ENCODE measurements at regions not wholly inside any gene's neighbourhood (a gene's known extent, or its start where the extent isn't known, plus 50 kb on each side); places are given as distances from the start of the nearest gene placed in this dataset.

DNA sequence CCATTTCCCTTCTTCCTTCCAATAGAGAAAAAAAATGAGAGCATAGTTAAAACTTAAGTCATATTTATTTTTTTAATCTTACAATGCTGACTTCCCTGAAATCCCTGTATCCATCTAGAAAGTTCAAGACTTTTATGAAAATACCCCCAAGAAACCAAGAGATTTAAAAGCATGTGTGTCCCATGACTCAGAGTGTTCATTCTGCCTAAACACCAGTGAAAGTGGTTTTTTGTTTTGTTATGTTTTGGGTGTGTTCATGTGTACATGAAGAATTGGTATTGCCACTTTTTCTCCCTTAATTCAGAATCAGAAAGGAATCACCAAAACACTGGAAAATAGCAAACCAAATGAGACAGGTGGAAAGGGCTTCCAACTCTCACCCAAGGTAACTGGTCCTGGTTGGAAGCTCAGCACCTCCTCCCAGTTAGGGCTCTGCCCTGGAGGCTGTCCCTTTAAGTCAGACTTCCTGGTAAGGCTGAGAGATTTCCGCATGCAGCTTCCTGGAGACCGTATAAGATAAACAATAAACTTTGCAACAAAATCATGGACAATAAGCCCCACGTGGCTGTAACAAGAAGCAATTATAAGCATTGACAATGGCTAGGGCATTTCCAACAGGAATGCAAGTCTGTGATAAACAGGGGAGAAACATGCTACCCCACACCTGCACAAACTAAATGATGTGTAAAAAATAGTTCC, 121.9 kb upstream of the ARHGEF3 start:
- peak; percentile 23 for DNase-seq

DNA sequence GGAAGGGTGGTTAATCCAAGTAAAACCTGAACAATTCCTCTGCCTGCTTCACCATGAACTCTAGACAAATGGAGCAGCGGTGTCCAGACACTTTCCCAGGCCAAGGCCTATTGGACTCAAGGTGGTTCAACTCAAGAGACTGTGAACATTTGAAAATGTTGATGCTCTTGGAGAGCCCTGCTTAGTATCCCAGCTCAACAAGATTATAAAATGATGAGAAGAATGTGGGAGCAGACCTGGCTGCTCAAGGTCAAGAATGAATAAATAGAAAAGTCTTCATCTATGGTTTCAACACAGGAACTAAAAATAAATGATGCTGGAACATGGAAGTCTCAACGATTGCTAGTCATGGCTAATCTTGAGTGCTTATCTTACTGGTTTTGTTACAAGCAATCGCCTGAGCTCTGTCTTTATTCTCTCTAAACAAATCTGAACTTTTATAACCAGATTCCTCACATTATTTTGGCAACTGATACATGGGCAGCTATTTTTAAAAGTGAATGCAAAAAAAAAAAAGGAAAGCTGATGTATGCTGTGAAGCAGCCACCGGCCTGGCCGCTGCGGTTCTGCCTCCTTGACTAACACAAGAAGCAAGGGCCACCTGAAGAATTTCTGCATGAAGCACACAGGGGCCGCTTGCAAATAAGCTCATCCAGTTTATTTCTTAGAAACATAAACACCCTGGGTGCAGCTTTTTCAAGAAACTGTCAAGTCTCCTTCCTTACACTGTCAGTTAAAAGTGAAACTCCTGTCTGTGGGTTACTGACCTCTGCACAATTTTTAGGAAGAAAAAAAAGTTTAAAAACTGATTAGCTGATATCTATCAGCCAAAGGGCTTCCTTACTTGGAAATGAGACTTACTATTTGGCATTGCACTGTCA, 120.1 kb upstream of the ARHGEF3 start:
- DNase-seq: no peak

DNA sequence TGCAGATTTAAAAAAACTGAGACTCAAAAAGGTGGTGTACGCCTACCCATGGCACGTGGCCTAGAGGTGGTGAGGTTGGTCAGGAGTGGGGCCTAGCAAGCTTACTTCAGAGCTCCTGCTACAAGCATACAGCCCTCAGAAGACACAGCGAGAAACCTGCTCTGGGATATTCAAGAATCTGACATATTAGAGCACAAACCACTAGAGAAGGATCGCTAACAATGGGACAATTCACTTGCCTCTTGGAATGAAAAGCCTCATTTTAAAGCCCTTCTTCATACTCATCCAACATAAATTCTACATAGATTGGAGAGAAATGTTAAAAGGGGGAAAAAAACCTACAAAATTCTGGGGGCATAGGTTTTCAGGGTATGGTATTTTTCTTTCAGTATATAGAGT, 118.0 kb upstream of the ARHGEF3 start:
- DNase-seq: no peak

- DNase-seq: no peak
These were observed 117.5 kb upstream of the ARHGEF3 start for GRCh38 chr3:56919137-56919796.

DNA sequence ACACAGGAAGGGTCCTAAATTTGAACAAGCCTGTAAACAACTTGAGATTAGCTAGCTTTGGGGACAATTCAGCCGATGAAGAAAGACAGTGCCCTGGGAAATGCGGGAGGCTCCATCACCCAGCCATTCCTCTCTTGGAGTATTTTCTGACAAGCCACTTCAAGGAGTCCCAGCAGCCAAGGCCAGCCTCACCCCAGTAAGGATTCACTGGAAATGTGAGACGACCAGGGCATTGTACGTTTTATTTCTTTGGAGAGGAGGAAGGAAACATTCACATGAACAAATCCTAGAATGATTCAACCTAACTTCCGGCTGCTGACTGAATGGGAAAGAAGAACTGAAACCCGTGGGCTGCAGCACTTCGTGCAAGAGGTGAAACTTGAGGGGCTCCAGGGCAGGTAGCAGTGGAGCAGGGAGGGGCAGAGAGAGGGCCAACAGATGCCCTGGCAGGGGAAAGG, 116.4 kb upstream of the ARHGEF3 start:
- no peak for DNase-seq

- DNase-seq: no peak
These were observed 115.8 kb upstream of the ARHGEF3 start for GRCh38 chr3:56917361-56918110.

- DNase-seq: no peak
These were observed 115.1 kb upstream of the ARHGEF3 start for GRCh38 chr3:56916716-56917360.

DNA sequence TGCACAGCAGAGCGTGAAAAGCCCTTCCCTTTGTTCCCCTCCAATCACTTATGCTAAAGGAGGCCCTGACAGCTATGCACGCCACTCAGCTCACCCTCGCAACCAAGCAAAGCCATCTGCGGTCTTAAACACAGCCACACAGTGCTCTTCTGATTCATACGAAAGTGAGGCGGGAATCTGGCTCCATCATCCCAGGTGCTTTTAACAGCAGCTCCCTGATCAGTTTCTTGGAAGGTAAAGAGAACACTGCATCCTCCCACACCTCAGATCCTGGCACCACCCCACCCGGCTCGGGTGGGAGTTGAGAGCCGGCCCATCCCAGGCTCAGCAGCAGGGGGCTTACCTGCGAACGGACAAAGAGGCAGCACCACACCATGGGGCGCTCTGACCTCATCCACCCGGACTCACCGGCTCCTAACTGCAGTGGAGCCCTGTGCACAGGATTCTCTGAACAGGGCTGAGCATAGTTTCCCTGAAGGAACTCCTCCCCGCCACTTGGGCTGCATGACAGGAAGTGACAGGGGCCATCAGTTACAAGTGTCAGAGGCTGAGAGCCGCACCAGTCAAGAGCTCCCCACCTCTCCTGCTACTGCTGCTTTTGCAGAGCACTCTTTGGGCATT, 114.3 kb upstream of the ARHGEF3 start:
- no peak for DNase-seq

GRCh38 chr3:56914646-56915045, 112.9 kb upstream of the ARHGEF3 start:
- DNase-seq: no peak

GRCh38 chr3:56911363-56911762, 109.6 kb upstream of the ARHGEF3 start:
- no peak for DNase-seq

DNA sequence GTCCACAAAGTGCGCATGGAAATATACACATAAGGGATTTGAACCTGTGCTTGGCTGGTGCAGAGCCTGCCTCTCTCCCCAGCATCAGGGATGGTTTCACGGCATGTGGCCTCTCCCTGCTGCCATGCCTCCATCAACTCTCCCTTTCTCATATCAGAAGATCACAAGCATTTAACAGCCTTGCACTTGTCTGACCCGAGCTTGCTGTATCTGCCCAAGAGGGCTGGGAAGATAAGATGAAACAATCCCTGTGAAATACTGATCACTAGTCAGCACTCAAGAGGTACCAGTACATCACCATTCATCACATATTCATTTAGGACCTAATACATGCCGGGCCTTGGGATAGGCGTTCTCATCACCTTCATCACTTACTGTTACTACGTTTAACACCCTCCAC, 107.6 kb upstream of the ARHGEF3 start:
- DNase-seq: no peak

DNA sequence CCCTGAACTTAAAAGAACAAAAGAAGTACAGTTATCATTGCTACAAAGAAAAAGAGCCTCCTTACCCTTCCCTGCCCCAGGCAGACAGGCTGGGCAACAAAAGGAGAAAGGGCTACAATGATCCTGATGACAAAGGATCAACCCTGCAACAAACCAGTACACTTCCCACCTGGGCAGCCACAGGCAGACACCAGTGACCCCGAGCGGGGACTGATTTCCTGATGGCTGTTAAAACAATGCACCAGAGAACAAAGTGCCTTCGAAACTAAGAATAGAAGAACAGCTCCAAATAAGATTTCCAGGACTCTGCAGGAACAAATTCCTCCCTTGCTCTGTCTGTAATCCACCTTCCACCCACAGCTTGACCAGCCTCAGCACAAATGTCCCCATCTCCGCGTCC, 106.3 kb upstream of the ARHGEF3 start:
- no peak for DNase-seq

- no peak for DNase-seq
These were observed 102.9 kb upstream of the ARHGEF3 start for GRCh38 chr3:56904552-56905215.

GRCh38 chr3:56903231-56903782, 101.6 kb upstream of the ARHGEF3 start:
- no peak for DNase-seq

DNA sequence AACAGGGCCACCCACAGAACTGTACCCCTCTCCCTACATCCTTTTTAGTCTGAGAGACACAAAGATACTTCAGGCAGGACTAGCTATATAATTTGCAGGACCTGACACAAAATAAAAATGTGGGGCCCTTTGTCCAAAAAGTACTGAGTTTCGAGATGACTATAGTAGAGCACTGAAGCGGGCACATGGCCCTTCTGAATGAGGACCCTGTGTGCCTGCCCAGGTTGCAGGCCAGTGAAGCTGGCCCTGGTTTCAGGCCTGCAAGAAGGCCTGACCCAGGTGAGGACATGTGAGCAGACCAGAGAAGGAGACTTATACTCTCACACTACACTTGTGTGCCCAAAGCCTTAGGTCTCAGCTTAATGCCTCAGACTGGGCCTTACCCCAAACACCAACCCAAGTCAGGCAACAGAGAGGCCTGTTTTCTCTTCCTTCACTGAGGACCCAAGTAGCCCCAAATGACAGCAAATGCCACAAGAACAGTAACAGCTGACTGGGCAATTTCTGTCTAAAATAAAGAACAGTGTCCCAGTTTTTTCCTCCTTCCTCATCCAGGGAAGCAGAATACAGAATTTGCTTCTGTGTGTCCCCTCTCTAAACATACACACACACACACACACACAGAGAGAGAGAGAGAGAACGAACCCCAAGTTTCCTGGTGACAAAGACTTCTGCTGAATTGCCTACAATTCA, 100.9 kb upstream of the ARHGEF3 start:
- DNase-seq: no peak

GRCh38 chr3:56900801-56901200, 99.1 kb upstream of the ARHGEF3 start:
- no peak for DNase-seq

GRCh38 chr3:56899851-56900250, 98.1 kb upstream of the ARHGEF3 start:
- peak; percentile 28 for DNase-seq

DNA sequence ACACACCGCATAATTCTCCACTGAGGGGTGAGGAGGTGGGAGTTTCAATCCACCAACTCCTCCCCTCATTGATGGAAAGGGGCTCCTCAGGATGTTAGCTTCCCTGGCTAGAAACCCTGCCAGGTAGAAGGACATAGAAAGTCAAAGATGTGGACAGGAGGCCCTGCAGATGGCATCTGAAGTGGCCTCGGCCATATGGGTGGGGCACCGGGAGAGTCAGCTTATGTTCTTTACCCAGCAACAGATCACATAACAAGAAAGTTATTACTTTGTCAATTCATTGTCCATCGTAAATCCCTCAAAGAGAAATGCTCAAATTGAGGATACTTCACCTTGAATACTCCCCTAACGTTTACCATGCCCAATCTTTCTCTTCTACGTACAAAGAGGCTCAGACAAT, 97.3 kb upstream of the ARHGEF3 start:
- no peak for DNase-seq

- no peak for DNase-seq
These were observed 94.6 kb upstream of the ARHGEF3 start for GRCh38 chr3:56896357-56896756.

DNA sequence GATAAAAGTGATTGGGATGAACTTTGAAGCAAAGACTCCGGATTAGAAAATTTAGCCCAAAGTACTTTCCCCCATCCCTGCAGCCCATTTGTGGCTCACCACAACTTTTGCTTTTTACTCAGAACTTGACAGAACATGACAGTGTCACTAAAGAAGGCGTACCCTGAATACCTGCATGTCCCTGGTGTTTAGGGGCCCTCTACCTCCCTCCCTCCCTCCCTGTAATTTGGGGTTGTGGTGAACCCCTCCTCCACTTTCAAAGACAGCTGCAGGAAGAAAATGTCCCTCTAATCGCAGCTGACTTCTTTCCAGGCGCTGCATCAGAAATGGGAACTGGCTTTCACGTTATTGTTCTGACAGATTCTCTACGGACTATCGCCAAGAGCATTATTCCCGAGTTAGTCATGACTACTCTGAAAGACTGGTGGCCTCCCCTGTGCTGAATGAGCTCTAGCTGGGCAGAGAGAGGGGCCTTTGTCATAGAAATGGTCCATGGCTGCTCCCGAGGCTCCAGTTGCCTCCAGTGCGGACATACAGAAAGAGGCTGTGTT, 93.2 kb upstream of the ARHGEF3 start:
- no peak for DNase-seq
